ENCODE measurements at regions not wholly inside any gene's neighbourhood (a gene's known extent, or its start where the extent isn't known, plus 50 kb on each side); places are given as distances from the start of the nearest gene placed in this dataset.
A peak's percentile ranks its signal among the peaks of the same experiment; 100 is the strongest.
"Not testable (repeated sequence)": the region's sequence is repeated elsewhere in the genome, so short reads cannot be mapped to it uniquely, and the experiment has no call there.

- TF ChIP-seq CTCF (conservative IDR thresholded peaks at IDR 0.05; ENCODE audit: low read depth, low read length) = no peak
- DNase-seq (ENCODE audit: low read depth) = no peak
- no peak overlapping the region for H3K4me3 ChIP-seq (ENCODE audit: low read depth, low read length)
Measured at GRCh38 chr12:54716261-54716660, 68.1 kb upstream of the DCD start.

DNA sequence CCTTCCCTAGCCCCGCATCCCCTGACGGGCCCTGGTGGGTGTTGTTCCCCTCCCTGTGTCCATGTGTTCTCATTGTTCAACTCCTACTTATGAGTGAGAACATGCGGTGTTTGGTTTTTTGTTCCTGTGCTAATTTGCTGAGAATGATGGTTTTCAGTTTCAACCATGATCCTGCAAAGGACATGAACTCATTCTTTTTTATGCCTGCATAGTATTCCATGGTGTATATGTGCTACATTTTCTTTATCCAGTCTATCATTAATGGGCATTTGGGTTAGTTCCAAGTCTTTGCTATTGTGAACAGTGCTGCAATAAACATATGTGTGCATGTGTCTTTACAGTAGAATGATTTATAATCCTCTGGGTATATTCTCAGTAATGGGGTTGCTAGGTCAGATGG is 65.7 kb upstream of the DCD start:
- H3K4me3 ChIP-seq (ENCODE audit: low read depth, low read length); DNase-seq (ENCODE audit: low read depth): not testable (repeated sequence)

DNA sequence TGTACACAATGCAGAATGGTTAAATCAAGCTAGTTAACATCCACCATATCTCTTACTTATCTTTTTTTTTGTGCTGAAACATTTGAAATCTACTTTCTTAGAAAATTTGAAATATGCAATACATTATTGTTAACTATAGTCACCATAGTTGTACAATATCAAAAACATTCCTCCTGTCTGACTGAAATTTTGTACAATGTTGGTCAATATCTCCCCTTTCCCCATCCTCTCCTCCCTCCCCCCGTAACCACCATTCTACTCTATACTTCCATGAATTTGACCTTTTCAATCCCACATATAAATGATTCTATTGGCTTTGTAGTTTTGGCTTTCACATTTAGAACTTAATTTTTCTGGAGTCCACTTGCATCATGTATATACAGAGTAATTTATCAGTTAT is 63.5 kb upstream of the DCD start:
- no peak for TF ChIP-seq CTCF (conservative IDR thresholded peaks at IDR 0.05; ENCODE audit: low read depth, low read length)
- no peak overlapping the region for H3K4me3 ChIP-seq (ENCODE audit: low read depth, low read length)
- DNase-seq (ENCODE audit: low read depth) = no peak

- TF ChIP-seq CTCF (conservative IDR thresholded peaks at IDR 0.05; ENCODE audit: low read depth, low read length) = no peak
- no peak overlapping the region for H3K4me3 ChIP-seq (ENCODE audit: low read depth, low read length)
- no peak for DNase-seq (ENCODE audit: low read depth)
Measured at GRCh38 chr12:54708826-54709225, 60.7 kb upstream of the DCD start.

DNA sequence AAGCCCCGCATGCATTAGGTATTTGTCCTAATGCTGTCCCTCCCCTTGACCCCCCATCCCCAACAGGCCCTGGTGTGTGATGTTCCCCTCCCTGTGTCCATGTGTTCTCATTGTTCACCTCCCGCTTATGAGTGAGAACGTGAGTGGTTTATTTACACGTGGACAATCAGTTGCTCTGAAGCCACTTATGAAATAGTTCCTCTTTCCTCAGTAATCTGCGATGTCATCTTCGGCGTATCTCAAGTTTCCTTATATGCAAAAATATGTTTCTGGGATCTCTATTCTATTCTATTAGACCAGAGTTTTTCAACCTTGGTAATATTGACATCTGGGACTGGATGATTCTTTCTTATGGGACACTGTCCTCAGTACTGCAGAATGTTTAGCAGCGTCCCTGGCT is 56.0 kb upstream of the DCD start:
- DNase-seq (ENCODE audit: low read depth) = no peak
- no peak overlapping the region for H3K4me3 ChIP-seq (ENCODE audit: low read depth, low read length)
- no peak for TF ChIP-seq CTCF (conservative IDR thresholded peaks at IDR 0.05; ENCODE audit: low read depth, low read length)

GRCh38 chr12:54701940-54702592 is 53.9 kb upstream of the DCD start:
- TF ChIP-seq CTCF (conservative IDR thresholded peaks at IDR 0.05; ENCODE audit: low read depth, low read length) = peak; percentile 59
- no peak overlapping the region for H3K4me3 ChIP-seq (ENCODE audit: low read depth, low read length)
- DNase-seq (ENCODE audit: low read depth) = peak; percentile 74

DNA sequence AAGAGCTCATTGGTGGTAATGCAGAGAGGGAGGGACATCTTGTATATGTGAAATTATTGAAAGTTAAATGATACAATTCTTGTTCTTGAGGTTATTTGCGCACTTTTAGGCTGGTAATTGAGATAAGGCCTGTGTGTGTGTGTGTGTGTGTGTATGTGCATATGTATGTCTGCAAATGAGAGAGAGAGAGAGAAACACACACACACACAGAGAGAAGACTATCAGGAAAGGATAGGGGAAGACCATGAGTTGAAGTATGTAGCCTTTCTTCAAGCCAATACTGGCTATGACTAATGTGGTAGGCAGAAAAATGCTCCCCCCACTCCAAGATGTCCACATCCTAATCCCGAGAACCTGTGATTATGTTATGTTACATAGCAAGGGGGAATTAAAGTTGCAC is 52.7 kb upstream of the DCD start:
- no peak overlapping the region for H3K4me3 ChIP-seq (ENCODE audit: low read depth, low read length)
- no peak for TF ChIP-seq CTCF (conservative IDR thresholded peaks at IDR 0.05; ENCODE audit: low read depth, low read length)
- no peak for DNase-seq (ENCODE audit: low read depth)
